Osteoblast (primary cell): ENCODE measurements at regions not wholly inside any gene's neighbourhood (a gene's known extent, or its start where the extent isn't known, plus 50 kb on each side); places are given as distances from the start of the nearest gene placed in this dataset.
"Not testable (repeated sequence)": the region's sequence is repeated elsewhere in the genome, so short reads cannot be mapped to it uniquely, and the experiment has no call there.

Experiments used
- DNase-seq: peaks from one replicate; pipeline ENCODE4 v3.0.0; 2011; ENCODE audit warnings: low spot score, mixed read lengths; ENCODE audit not compliant: insufficient read length; ENCODE audit errors: missing footprints
- H2AFZ ChIP-seq: 2 replicates; pipeline ENCODE4 v1.6.0; 2011; ENCODE audit warnings: mild to moderate bottlenecking, low read length
- H3K27ac ChIP-seq: 2 replicates; pipeline ENCODE4 v1.5.1; 2011; ENCODE audit warnings: mild to moderate bottlenecking, low read depth, low read length, moderate library complexity
- H3K27me3 ChIP-seq: 2 replicates; pipeline ENCODE4 v1.6.0; 2012; ENCODE audit warnings: mild to moderate bottlenecking, control low read depth, inconsistent platforms, low read length, moderate library complexity; ENCODE audit not compliant: insufficient read depth
- H3K36me3 ChIP-seq: 2 replicates; pipeline ENCODE4 v1.5.1; 2011; ENCODE audit warnings: mild to moderate bottlenecking, low read length, control low read depth, moderate library complexity; ENCODE audit not compliant: insufficient read depth
- H3K4me1 ChIP-seq: 2 replicates; pipeline ENCODE4 v1.5.1; 2011; ENCODE audit warnings: mild to moderate bottlenecking, low read length, control low read depth, moderate library complexity; ENCODE audit not compliant: insufficient read depth
- H3K4me2 ChIP-seq: 2 replicates; pipeline ENCODE4 v1.6.0; 2011; ENCODE audit warnings: mild to moderate bottlenecking, low read length; ENCODE audit not compliant: insufficient read depth
- H3K4me3 ChIP-seq: fragments of 200-600 bp; sonication (generic); 3 replicates; pipeline ENCODE4 v1.5.1; 2012; ENCODE audit warnings: mild to moderate bottlenecking, low read length, inconsistent platforms; ENCODE audit not compliant: insufficient read depth
- H3K79me2 ChIP-seq: 2 replicates; pipeline ENCODE4 v1.6.0; 2012; ENCODE audit warnings: mild to moderate bottlenecking, low read length, control low read depth, inconsistent platforms; ENCODE audit not compliant: insufficient read depth
- H3K9me3 ChIP-seq: 2 replicates; pipeline ENCODE4 v1.5.1; 2011; ENCODE audit warnings: low read depth, low read length, control low read depth
- H4K20me1 ChIP-seq: 2 replicates; pipeline ENCODE4 v1.6.0; 2012; ENCODE audit warnings: mild to moderate bottlenecking, low read length, control low read depth; ENCODE audit not compliant: insufficient read depth
- CTCF ChIP-seq: IDR thresholded peaks from 2 replicates; pipeline ENCODE4 v1.5.1; 2011; ENCODE audit warnings: mild to moderate bottlenecking, low read depth, low read length, moderate library complexity; ENCODE audit errors: extremely low read depth

GRCh38 chr11:13150487-13150886, 127.1 kb upstream of the BMAL1 start:
- Histone ChIP-seq H3K79me2 (no peaks in the 10 kb centered on the region), H3K27ac (no peak overlapping the region), H3K4me1 (no peaks in the 10 kb centered on the region), H3K4me3 (no peak overlapping the region), H3K36me3 (no peaks in the 10 kb centered on the region), H3K4me2 (no peak overlapping the region), H4K20me1 (no peaks in the 10 kb centered on the region), H3K9me3 (no peaks in the 10 kb centered on the region), H2AFZ (no peak overlapping the region), H3K27me3 (no peaks in the 10 kb centered on the region)
- DNase-seq = no peak
- no peak for TF ChIP-seq CTCF

DNA sequence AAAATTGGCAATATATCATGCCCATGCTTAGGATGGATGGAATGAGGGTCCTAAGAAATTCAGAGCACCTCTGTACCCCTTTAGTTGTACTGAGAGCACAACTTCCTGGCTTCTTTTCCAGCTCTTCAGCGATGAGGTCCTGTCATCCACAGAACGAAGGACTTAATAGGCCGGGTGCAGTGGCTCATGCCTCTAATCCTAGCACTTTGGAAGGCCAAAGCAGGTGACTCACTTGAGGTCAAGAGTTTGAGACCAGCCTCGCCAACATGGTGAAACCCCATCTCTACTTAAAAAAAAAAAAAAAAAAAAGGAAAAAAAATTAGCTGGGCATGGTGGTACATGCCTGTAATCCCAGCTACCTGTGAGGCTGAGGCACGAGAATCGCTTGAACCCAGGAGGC, 125.3 kb upstream of the BMAL1 start:
- Histone ChIP-seq H3K4me1 (no peaks in the 10 kb centered on the region), H3K4me3 (no peak overlapping the region), H2AFZ (no peak overlapping the region)

DNA sequence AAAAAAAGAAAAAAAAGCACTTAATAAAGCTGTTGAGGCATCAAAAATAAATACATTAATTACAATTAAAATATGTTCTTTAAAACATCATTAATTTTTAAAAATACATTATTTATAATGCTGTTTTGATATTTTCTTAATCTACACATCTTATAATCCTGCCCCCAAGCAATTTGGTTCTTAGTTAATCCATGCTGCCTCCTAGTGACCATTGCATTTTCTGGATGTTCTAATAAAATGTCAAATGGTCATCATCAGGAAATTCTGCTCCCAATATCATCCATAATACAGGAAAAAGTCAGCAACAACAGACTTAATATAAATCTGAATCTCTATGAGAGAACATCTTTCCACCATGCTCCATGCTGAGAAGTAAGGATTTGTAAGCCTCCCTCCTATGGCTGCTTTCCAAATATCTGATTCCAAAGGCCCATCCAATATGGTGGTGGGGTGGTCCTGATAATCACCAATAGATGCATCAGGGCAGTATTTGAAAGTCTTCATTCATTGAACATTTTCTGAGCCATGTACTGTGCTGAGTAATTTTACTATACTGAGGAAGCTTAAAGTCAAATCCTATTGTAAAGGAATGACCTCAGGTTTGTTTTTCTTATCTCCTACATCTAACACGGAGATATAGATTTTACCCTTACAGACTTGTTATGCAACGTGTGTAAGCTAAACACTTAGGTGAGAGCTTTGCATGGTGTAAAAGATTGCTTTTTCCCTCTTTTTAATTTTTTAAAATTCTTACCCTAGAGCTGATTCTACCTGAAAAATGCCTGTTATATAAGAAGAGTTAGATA, 124.7 kb upstream of the BMAL1 start:
- H3K9me3 ChIP-seq = no peaks in the 10 kb centered on the region
- no peak for DNase-seq

More for the DNA sequence above, 125.3 kb upstream of the BMAL1 start:
- Histone ChIP-seq H3K79me2 (no peaks in the 10 kb centered on the region), H3K36me3 (no peaks in the 10 kb centered on the region), H3K27ac (no peak overlapping the region), H3K9me3 (no peaks in the 10 kb centered on the region), H3K27me3 (no peaks in the 10 kb centered on the region), H3K4me2 (no peak overlapping the region), H4K20me1 (no peaks in the 10 kb centered on the region)
- TF ChIP-seq CTCF = no peak
- DNase-seq = no peak

GRCh38 chr11:13154374-13154773, 123.2 kb upstream of the BMAL1 start:
- not testable (repeated sequence) for H4K20me1 ChIP-seq, DNase-seq, H2AFZ ChIP-seq, H3K36me3 ChIP-seq, H3K4me3 ChIP-seq, H3K27me3 ChIP-seq, H3K4me2 ChIP-seq, H3K79me2 ChIP-seq, H3K9me3 ChIP-seq, H3K4me1 ChIP-seq, H3K27ac ChIP-seq

More for the DNA sequence above, 124.7 kb upstream of the BMAL1 start:
- Histone ChIP-seq H4K20me1 (no peaks in the 10 kb centered on the region), H3K4me2 (no peak overlapping the region), H3K36me3 (no peaks in the 10 kb centered on the region), H3K4me1 (no peaks in the 10 kb centered on the region), H3K4me3 (no peak overlapping the region), H3K27ac (no peak overlapping the region), H3K27me3 (no peaks in the 10 kb centered on the region), H2AFZ (no peak overlapping the region), H3K79me2 (no peaks in the 10 kb centered on the region)
- peak; percentile 65 for TF ChIP-seq CTCF
